Neural crest cell (in vitro differentiated cells): ENCODE measurements at regions not wholly inside any gene's neighbourhood (a gene's known extent, or its start where the extent isn't known, plus 50 kb on each side); places are given as distances from the start of the nearest gene placed in this dataset.

ENCODE experiments used
- DNase-seq: peaks from one replicate; pipeline ENCODE4 v3.0.0; 2021; ENCODE audit warnings: low read depth, mixed read lengths, low spot score
- H3K27ac Mint-ChIP-seq: one replicate; pipeline ENCODE4 v1.8.0; 2021; ENCODE audit warnings: mild to moderate bottlenecking, mixed read lengths; ENCODE audit not compliant: unreplicated experiment
- H3K27me3 Mint-ChIP-seq: 2 replicates; pipeline ENCODE4 v1.8.0; 2021; ENCODE audit warnings: low read depth, mild to moderate bottlenecking, mixed read lengths
- H3K36me3 Mint-ChIP-seq: 2 replicates; pipeline ENCODE4 v1.8.0; 2021; ENCODE audit warnings: low read depth, mild to moderate bottlenecking, mixed read lengths
- H3K4me1 Mint-ChIP-seq: 2 replicates; pipeline ENCODE4 v1.8.0; 2021; ENCODE audit warnings: mixed read lengths
- H3K4me3 Mint-ChIP-seq: one replicate; pipeline ENCODE4 v1.8.0; 2021; ENCODE audit warnings: mild to moderate bottlenecking, mixed read lengths
- H3K9me3 Mint-ChIP-seq: 2 replicates; pipeline ENCODE4 v1.8.0; 2021; ENCODE audit warnings: mixed read lengths
- CTCF ChIP-seq: fragments of 200-600 bp; sonication (generic); conservative IDR thresholded peaks from 2 replicates; pipeline ENCODE4 v1.5.0; 2021; ENCODE audit warnings: antibody characterized with exemption, mild to moderate bottlenecking

GRCh38 chr12:67742461-67742860 lies 93.9 kb downstream of the DYRK2 start:
- H3K27ac Mint-ChIP-seq, result peak overlapping the region; percentile 1
- H3K9me3 Mint-ChIP-seq, result peaks cover 3% of the 10 kb centered on the region
- no peak for TF ChIP-seq CTCF
- no peak overlapping the region for H3K4me3 Mint-ChIP-seq
- H3K36me3 Mint-ChIP-seq, result no peaks in the 10 kb centered on the region
- no peaks in the 10 kb centered on the region for H3K27me3 Mint-ChIP-seq
- DNase-seq, result no peak
- H3K4me1 Mint-ChIP-seq, result peaks cover 5% of the 10 kb centered on the region

- Mint-ChIP-seq H3K27ac (no peak overlapping the region), H3K36me3 (no peaks in the 10 kb centered on the region), H3K9me3 (peaks cover 3% of the 10 kb centered on the region), H3K4me1 (peaks cover 5% of the 10 kb centered on the region), H3K27me3 (no peaks in the 10 kb centered on the region), H3K4me3 (no peak overlapping the region)
- DNase-seq, result no peak
- no peak for TF ChIP-seq CTCF
Measured at GRCh38 chr12:67747869-67748742, 99.6 kb downstream of the DYRK2 start.

- H3K9me3 Mint-ChIP-seq, result peaks cover 3% of the 10 kb centered on the region
Measured at GRCh38 chr12:67748743-67749040, 100.1 kb downstream of the DYRK2 start.

GRCh38 chr12:67750513-67751183 lies 102.1 kb downstream of the DYRK2 start:
- Mint-ChIP-seq H3K27me3 (no peaks in the 10 kb centered on the region), H3K9me3 (peaks cover 3% of the 10 kb centered on the region), H3K27ac (no peak overlapping the region), H3K4me3 (no peak overlapping the region), H3K4me1 (peaks cover 5% of the 10 kb centered on the region), H3K36me3 (no peaks in the 10 kb centered on the region)
- no peak for TF ChIP-seq CTCF
- no peak for DNase-seq

More at GRCh38 chr12:67748743-67749040, 100.1 kb downstream of the DYRK2 start:
- peaks cover 5% of the 10 kb centered on the region for H3K4me1 Mint-ChIP-seq
- no peak overlapping the region for H3K4me3 Mint-ChIP-seq
- no peak overlapping the region for H3K27ac Mint-ChIP-seq
- H3K27me3 Mint-ChIP-seq, result no peaks in the 10 kb centered on the region
- no peaks in the 10 kb centered on the region for H3K36me3 Mint-ChIP-seq
- DNase-seq, result no peak
- no peak for TF ChIP-seq CTCF

GRCh38 chr12:67751381-67751928 lies 102.9 kb downstream of the DYRK2 start:
- Mint-ChIP-seq H3K27ac (no peak overlapping the region), H3K4me1 (peaks cover 9% of the 10 kb centered on the region), H3K4me3 (no peak overlapping the region), H3K9me3 (no peaks in the 10 kb centered on the region), H3K36me3 (no peaks in the 10 kb centered on the region), H3K27me3 (no peaks in the 10 kb centered on the region)
- no peak for DNase-seq
- no peak for TF ChIP-seq CTCF
